ENCODE measurements at regions not wholly inside any gene's neighbourhood (a gene's known extent, or its start where the extent isn't known, plus 50 kb on each side); places are given as distances from the start of the nearest gene placed in this dataset.

DNA sequence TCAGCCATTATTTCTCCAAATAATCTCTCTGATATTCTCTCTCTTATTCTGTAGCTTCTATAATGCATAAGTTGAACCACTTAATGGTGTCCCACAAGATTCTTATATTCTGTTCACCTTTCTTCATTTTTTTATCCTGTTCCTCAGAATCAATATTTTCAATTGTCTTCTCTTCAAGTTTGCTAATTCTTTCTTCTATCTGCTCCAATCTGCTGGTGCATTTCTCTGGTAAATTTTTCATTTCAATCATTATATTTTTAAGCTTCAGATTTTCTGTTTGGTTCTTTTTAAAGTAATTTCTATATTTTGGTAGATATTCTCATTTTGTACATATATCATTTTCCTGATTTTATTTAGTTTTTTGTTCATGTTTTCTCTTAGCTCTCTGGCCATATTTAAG, 272.6 kb downstream of the ZEB1 start:
- TF ChIP-seq DIDO1 (tag; IDR thresholded peaks at IDR 0.05; ENCODE audit: low read depth), result no peak
- no peak for TF ChIP-seq SRF (CRISPR knock-in tag; IDR thresholded peaks at IDR 0.05)
- no peak for TF ChIP-seq RAD21 (CRISPR knock-in tag; conservative IDR thresholded peaks at IDR 0.05 in 1 of 2, IDR thresholded peaks at IDR 0.05 in 1 of 2)
- no peak for TF ChIP-seq FOXM1 (IDR thresholded peaks at IDR 0.05; ENCODE audit: low read depth)
- TF ChIP-seq FOXM1 (CRISPR knock-in tag; IDR thresholded peaks at IDR 0.05; ENCODE audit: low read depth), result no peak
- no peak for TF ChIP-seq PTRF (tag; IDR thresholded peaks at IDR 0.05)
- TF ChIP-seq ZNF3 (CRISPR knock-in tag; IDR thresholded peaks at IDR 0.05), result no peak
- TF ChIP-seq ZNF778 (CRISPR knock-in tag; IDR thresholded peaks at IDR 0.05), result no peak
- no peak for TF ChIP-seq NFE2L1 (tag; IDR thresholded peaks at IDR 0.05; ENCODE audit: borderline replicate concordance, low read depth)
- no peak for TF ChIP-seq ZNF431 (CRISPR knock-in tag; IDR thresholded peaks at IDR 0.05)
- TF ChIP-seq MCM3 (IDR thresholded peaks at IDR 0.05), result no peak
- TF ChIP-seq RBBP5 (IDR thresholded peaks at IDR 0.05; ENCODE audit: borderline replicate concordance, insufficient read depth, low read length, poor library complexity, severe bottlenecking), result no peak
